GM12878 (cell line): ENCODE measurements at regions not wholly inside any gene's neighbourhood (a gene's known extent, or its start where the extent isn't known, plus 50 kb on each side); places are given as distances from the start of the nearest gene placed in this dataset.

ENCODE experiments used
- ATAC-seq: fragments of 200-7000 bp; cut with Tn5 transposase; 3 replicates; pipeline ENCODE4 v1.9.1; 2020; ENCODE audit warnings: mild to moderate bottlenecking, moderate library complexity
- BruUV-seq: library from RNA; stranded (reverse); fragments of 400-500 nt; replicated peaks from 2 replicates; lab custom pipeline; 2021; lab: Mats Ljungman, UMichigan
- CTCF ChIA-PET: fragments of 300-600 bp; sonication (Branson Sonifier 250); formaldehyde crosslinking; extraction: SDS; loops from one replicate; lab custom pipeline; 2021; ENCODE audit warnings: inconsistent platforms; lab: Yijun Ruan, JAX
- POLR2A ChIA-PET: fragments of 350-600 bp; formaldehyde crosslinking; extraction: SDS; loops from one replicate; lab custom pipeline; 2021; ENCODE audit warnings: inconsistent platforms; lab: Charles Lee
- RAD21 ChIA-PET: fragments of 300-600 bp; sonication (Branson Sonifier 250); formaldehyde crosslinking; loops from one replicate; lab custom pipeline; 2023; ENCODE audit warnings: antibody characterized with exemption; ENCODE audit not compliant: unreplicated experiment; lab: Charles Lee
- SMC1A ChIA-PET: fragments of 300-600 bp; sonication (Branson Sonifier 250); formaldehyde crosslinking; loops from one replicate; lab custom pipeline; 2023; ENCODE audit not compliant: unreplicated experiment, uncharacterized antibody; lab: Charles Lee
- DNase-seq: peaks from one replicate; pipeline ENCODE4 v3.0.0-alpha.2; 2011; ENCODE audit warnings: low read depth, low spot score
- FAIRE-seq: peaks from 3 replicates; lab custom pipeline; 2011; peaks lifted over from hg19 to GRCh38; lab: Jason Lieb, UNC
- H2AFZ ChIP-seq: 2 replicates; pipeline ENCODE4 v1.6.0; 2011; ENCODE audit warnings: low read depth, low read length, control low read depth; ENCODE audit not compliant: control insufficient read depth
- H3K27ac ChIP-seq: 2 replicates; pipeline ENCODE4 v1.5.1; 2011; ENCODE audit warnings: control low read depth; ENCODE audit not compliant: control insufficient read depth, insufficient read depth
- H3K27me3 ChIP-seq, 2 experiments: replicated peaks in 1 of 2; 2 replicates each; pipeline versions ENCODE4 v1.6.0 to v1.6.1; 2011; ENCODE audit warnings: low read length in 1 of 2; ENCODE audit not compliant: control insufficient read depth in 2 of 2, insufficient read depth in 2 of 2
- H3K36me3 ChIP-seq, 2 experiments: 2 replicates each; pipeline ENCODE4 v1.5.1; 2011; ENCODE audit warnings: low read length in 1 of 2; ENCODE audit not compliant: control insufficient read depth in 2 of 2, insufficient read depth in 2 of 2
- H3K4me1 ChIP-seq: 2 replicates; pipeline ENCODE4 v1.6.1; 2011; ENCODE audit warnings: mild to moderate bottlenecking, low read length, moderate library complexity, mixed read lengths; ENCODE audit not compliant: control insufficient read depth, insufficient read depth
- H3K4me2 ChIP-seq: 2 replicates; pipeline ENCODE4 v1.6.0; 2011; ENCODE audit warnings: control low read depth; ENCODE audit not compliant: control insufficient read depth, insufficient read depth
- H3K4me3 ChIP-seq: fragments of 200-600 bp; sonication (generic); 2 replicates; pipeline ENCODE4 v1.5.1; 2016
- H3K79me2 ChIP-seq: 2 replicates; pipeline ENCODE4 v1.6.0; 2011; ENCODE audit warnings: low read length; ENCODE audit not compliant: control insufficient read depth, insufficient read depth
- H3K9ac ChIP-seq: 2 replicates; pipeline ENCODE4 v1.8.0; 2011; ENCODE audit warnings: low read length, control low read depth, mixed read lengths; ENCODE audit not compliant: control insufficient read depth, insufficient read depth
- H3K9me3 ChIP-seq: replicated peaks from 3 replicates; pipeline ENCODE4 v1.5.1; 2011; ENCODE audit warnings: mild to moderate bottlenecking, low read length; ENCODE audit not compliant: control insufficient read depth, insufficient read depth
- H4K20me1 ChIP-seq: 2 replicates; pipeline ENCODE4 v1.6.0; 2011; ENCODE audit not compliant: control insufficient read depth, insufficient read depth
- DPF2 ChIP-seq: fragments of 450-650 bp; IDR thresholded peaks from 2 replicates; pipeline ENCODE4 v1.6.1; 2017; ENCODE audit warnings: mild to moderate bottlenecking
- EGR1 ChIP-seq, 2 experiments: IDR thresholded peaks; 1 replicate in 1 of 2; 2 replicates in 1 of 2; pipeline ENCODE4 v1.6.1; 2011 to 2012; ENCODE audit warnings: low read depth in 2 of 2, low read length in 2 of 2, borderline replicate concordance in 1 of 2, mild to moderate bottlenecking in 1 of 2, moderate library complexity in 1 of 2
- FOS ChIP-seq: IDR thresholded peaks from 3 replicates; pipeline ENCODE4 v1.6.1; 2011; ENCODE audit warnings: borderline replicate concordance; ENCODE audit not compliant: insufficient read length; ENCODE audit errors: extremely low read depth
- FOXK2 ChIP-seq: fragments of 450-650 bp; IDR thresholded peaks from 2 replicates; pipeline ENCODE4 v1.6.1; 2017; ENCODE audit warnings: mild to moderate bottlenecking, moderate library complexity
- HDGF ChIP-seq: fragments of 450-650 bp; IDR thresholded peaks from 2 replicates; pipeline ENCODE4 v1.6.1; 2016; ENCODE audit warnings: antibody characterized with exemption
- IKZF2 ChIP-seq, 2 experiments: fragments of 450-650 bp; IDR thresholded peaks; 2 replicates each; pipeline ENCODE4 v1.6.1; 2017; ENCODE audit warnings: mild to moderate bottlenecking in 2 of 2, moderate library complexity in 2 of 2
- MYC ChIP-seq: IDR thresholded peaks from 2 replicates; pipeline ENCODE4 v1.6.1; 2011; ENCODE audit warnings: mild to moderate bottlenecking, low read length, moderate library complexity, inconsistent platforms; ENCODE audit not compliant: insufficient read depth, insufficient replicate concordance, insufficient read length, severe bottlenecking
- NR2F1 ChIP-seq: fragments of 450-650 bp; conservative IDR thresholded peaks from 2 replicates; pipeline ENCODE4 v1.6.1; 2017; ENCODE audit warnings: mild to moderate bottlenecking
- SMAD1 ChIP-seq: fragments of 450-650 bp; IDR thresholded peaks from 2 replicates; pipeline ENCODE4 v1.6.1; 2018; ENCODE audit warnings: mild to moderate bottlenecking, low read depth; ENCODE audit not compliant: partially characterized antibody
- SMC3 ChIP-seq: IDR thresholded peaks from 2 replicates; pipeline ENCODE4 v1.6.1; 2011; ENCODE audit warnings: low read length, improper control_type of control experiment, borderline replicate concordance
- SRF ChIP-seq, 2 experiments: IDR thresholded peaks; 2 replicates each; pipeline ENCODE4 v1.6.1; 2011; ENCODE audit warnings: low read depth in 2 of 2, low read length in 2 of 2, mild to moderate bottlenecking in 1 of 2, moderate library complexity in 1 of 2
- TARDBP ChIP-seq: IDR thresholded peaks from 2 replicates; pipeline ENCODE4 v1.6.1; 2016; ENCODE audit warnings: borderline replicate concordance
- WGBS: methylation state at CpG from one replicate; pipeline ENCODE4 v1.1.6; 2016; ENCODE audit warnings: low lambda C conversion rate; ENCODE audit not compliant: insufficient replicate concordance, insufficient coverage; ENCODE audit errors: missing lambda C conversion rate; 5-methylcytosine and 5-hydroxymethylcytosine counted together
- in situ Hi-C: fragments of 300-500 bp; cut with MboI; formaldehyde crosslinking; loops from 9 replicates; pipeline ENCODE4 v1.14.3; 2018; ENCODE audit warnings: mixed read lengths
- intact Hi-C: fragments of 100-400 bp; cut with micrococcal nuclease; formaldehyde crosslinking; loops from one replicate; pipeline ENCODE4 v1.14.2; 2022; ENCODE audit not compliant: unreplicated experiment

DNA sequence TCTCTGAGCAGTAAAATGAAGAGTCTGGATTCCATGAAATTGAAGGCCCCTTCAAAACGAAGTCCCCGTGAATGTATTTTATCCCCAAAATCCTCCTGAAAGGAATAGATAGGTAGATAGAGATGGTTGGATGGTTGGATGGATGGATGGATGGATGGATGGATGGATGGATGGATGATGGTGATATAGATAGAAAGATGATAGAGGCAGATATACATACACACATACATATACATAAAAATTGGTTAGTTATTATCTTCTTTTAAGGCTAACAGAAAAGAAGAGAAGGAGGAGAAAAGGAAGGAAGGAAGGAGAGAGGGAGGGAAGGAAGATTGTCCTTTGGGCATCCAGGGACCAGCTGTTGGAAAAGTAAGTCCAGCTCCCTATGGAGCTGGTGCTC is 63.1 kb downstream of the SYF2 start:
- intact Hi-C loops (no loop called here), in situ Hi-C loops (no loop called here)
- DNase-seq (no peak), ATAC-seq (no peak), FAIRE-seq (no peak)
- ChIA-PET POLR2A (interaction anchor here (0.6 kb wide), 1 partner anchor 31 kb away, joined by 3 read pairs; no protein-coding TSS in a partner anchor), CTCF (interaction anchor here (2.0 kb wide), 1 partner anchor 69 kb away, joined by 5 read pairs; no protein-coding TSS in a partner anchor), RAD21 (no interaction called here), SMC1A (interaction anchor here (1.6 kb wide), 1 partner anchor 10 kb away, joined by 3 read pairs; no protein-coding TSS in a partner anchor)
- 77% methylated on average over 2 of the region's 2 CpGs for WGBS
- Histone ChIP-seq H3K79me2 (no peaks in the 10 kb centered on the region), H3K36me3 (no peaks in the 10 kb centered on the region), H3K9me3 (no peaks in the 10 kb centered on the region), H3K27me3 (no peaks in the 10 kb centered on the region), H4K20me1 (no peaks in the 10 kb centered on the region), H3K9ac (no peak overlapping the region), H3K4me2 (no peak overlapping the region), H3K27ac (no peak overlapping the region), H3K4me1 (no peaks in the 10 kb centered on the region), H3K4me3 (no peak overlapping the region), H2AFZ (no peak overlapping the region)
- no TSS peak for BruUV-seq
- TF ChIP-seq TARDBP = no peak
- no peak for TF ChIP-seq FOS
- no peak for TF ChIP-seq SMC3
- TF ChIP-seq NR2F1 = no peak
- no peak for TF ChIP-seq IKZF2 (IDR thresholded peaks at IDR 0.05)
- TF ChIP-seq SMAD1 = no peak
- TF ChIP-seq EGR1 (IDR thresholded peaks at IDR 0.05; ENCODE audit: borderline replicate concordance in 1 of 2, low read depth in 2 of 2, low read length in 2 of 2) = no peak
- no peak for TF ChIP-seq HDGF
- no peak for TF ChIP-seq MYC
- TF ChIP-seq SRF (IDR thresholded peaks at IDR 0.05; ENCODE audit: low read depth in 2 of 2, low read length in 2 of 2) = no peak
- no peak for TF ChIP-seq DPF2
- TF ChIP-seq FOXK2 = no peak
